ENCODE measurements at regions not wholly inside any gene's neighbourhood (a gene's known extent, or its start where the extent isn't known, plus 50 kb on each side); places are given as distances from the start of the nearest gene placed in this dataset.
A peak's percentile ranks its signal among the peaks of the same experiment; 100 is the strongest.

- no peak for TF ChIP-seq CTCF (IDR thresholded peaks at IDR 0.05)
- Mint-ChIP-seq H3K4me3 (no peak overlapping the region), H3K4me1 (peaks cover 22% of the 10 kb centered on the region), H3K9me3 (peaks cover 0 to 7% (median 3%) of the 10 kb centered on the region in 7 donors), H3K36me3 (no peaks in the 10 kb centered on the region), H3K27ac (no peak overlapping the region), H3K27me3 (ENCODE audit: low read depth in 3 of 3) (peaks cover 0 to 2% (median 2%) of the 10 kb centered on the region in 3 donors)
- no peak overlapping the region for H3K27ac ChIP-seq (ENCODE audit: low read depth in 1 of 2, low read length in 2 of 2)
- intact Hi-C loops (cut with micrococcal nuclease) = loop anchor here in 1 of 2 donors (10.0 kb wide), 1 partner anchor 304 kb away; no protein-coding TSS in a partner anchor
- 96% methylated on average over 3 of the region's 5 CpGs for WGBS (ENCODE audit: insufficient coverage)
- H3K79me2 ChIP-seq (ENCODE audit: insufficient read depth, low read length) = no peaks in the 10 kb centered on the region
- peaks cover 12 to 14% of the 10 kb centered on the region in 2 donors for H3K4me1 ChIP-seq (ENCODE audit: control insufficient read depth in 1 of 2, insufficient read depth in 2 of 2, low read length in 2 of 2)
- H3K27me3 ChIP-seq (ENCODE audit: control insufficient read depth in 2 of 2, insufficient read depth in 2 of 2, low read length in 2 of 2) = no peaks in the 10 kb centered on the region
- H3K36me3 ChIP-seq (replicated peaks in 1 of 2; ENCODE audit: control insufficient read depth in 1 of 2, insufficient read depth in 2 of 2, low read length in 2 of 2) = no peaks in the 10 kb centered on the region
- no peak overlapping the region for H3K4me2 ChIP-seq (replicated peaks; ENCODE audit: extremely low read depth, low read length, poor library complexity, severe bottlenecking)
- H2AFZ ChIP-seq (ENCODE audit: insufficient read depth, low read depth, low read length, poor library complexity, severe bottlenecking) = no peak overlapping the region
- DNase-seq = no peak
- peaks cover 0 to 2% of the 10 kb centered on the region in 2 donors for H3K9me3 ChIP-seq (replicated peaks in 1 of 2; ENCODE audit: control insufficient read depth in 1 of 2, insufficient read depth in 1 of 2, low read length in 2 of 2)
- no peak overlapping the region for H3K9ac ChIP-seq (ENCODE audit: insufficient read depth, low read length, poor library complexity, severe bottlenecking)
- H3K4me3 ChIP-seq (replicated peaks in 1 of 3; ENCODE audit: low read depth in 2 of 3, low read length in 3 of 3) = no peak overlapping the region
- H4K20me1 ChIP-seq (ENCODE audit: insufficient read depth, low read length) = no peaks in the 10 kb centered on the region
Measured at GRCh38 chr7:86930554-86931307, 128.7 kb downstream of the ELAPOR2 start.

DNA sequence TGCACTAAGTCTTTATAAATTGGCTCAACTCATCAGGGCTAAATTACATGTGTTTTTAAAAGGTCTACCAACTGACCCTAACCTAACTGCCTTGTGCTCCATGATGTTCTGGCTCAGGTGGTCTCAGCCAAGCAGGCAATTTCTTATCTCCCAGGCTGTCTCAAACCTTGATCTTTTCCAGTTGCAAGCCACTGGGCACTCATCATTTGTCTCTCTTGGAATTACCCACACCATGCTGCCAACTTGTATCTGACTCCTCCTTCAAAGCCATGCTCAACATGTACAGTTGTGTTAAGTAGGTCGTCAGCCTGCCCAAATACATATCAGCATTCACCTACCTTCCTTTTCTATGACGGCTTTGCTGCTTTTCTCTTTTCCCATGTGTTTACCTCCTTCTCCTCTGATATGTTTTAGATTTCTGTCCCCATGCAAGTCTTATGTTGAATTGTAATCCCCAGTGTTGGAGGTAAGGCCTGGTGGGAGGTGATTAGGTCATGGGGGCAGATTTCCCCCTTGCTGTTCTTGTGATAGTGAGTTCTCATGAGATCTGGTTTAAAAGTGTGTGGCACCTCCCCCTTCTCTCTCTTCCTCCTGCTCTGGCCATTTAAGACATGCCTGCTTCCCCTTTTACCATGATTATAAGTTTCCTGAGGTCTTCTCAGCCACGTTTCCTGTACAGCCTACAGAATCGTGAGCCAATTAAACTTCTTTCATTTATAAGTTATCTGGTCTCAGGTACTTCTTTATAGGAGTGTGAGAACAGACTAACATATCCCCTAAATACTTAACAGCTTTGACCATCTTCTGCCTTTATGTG is 130.0 kb downstream of the ELAPOR2 start:
- Histone ChIP-seq H3K27me3 (ENCODE audit: control insufficient read depth in 2 of 2, insufficient read depth in 2 of 2, low read length in 2 of 2) (no peaks in the 10 kb centered on the region), H3K79me2 (ENCODE audit: insufficient read depth, low read length) (no peaks in the 10 kb centered on the region), H3K27ac (ENCODE audit: low read depth in 1 of 2, low read length in 2 of 2) (no peak overlapping the region), H2AFZ (ENCODE audit: insufficient read depth, low read depth, low read length, poor library complexity, severe bottlenecking) (peak overlapping the region; percentile 32), H3K9me3 (replicated peaks in 1 of 2; ENCODE audit: control insufficient read depth in 1 of 2, insufficient read depth in 1 of 2, low read length in 2 of 2) (peaks cover 0 to 2% of the 10 kb centered on the region in 2 donors), H4K20me1 (ENCODE audit: insufficient read depth, low read length) (no peaks in the 10 kb centered on the region), H3K9ac (ENCODE audit: insufficient read depth, low read length, poor library complexity, severe bottlenecking) (no peak overlapping the region), H3K4me2 (replicated peaks; ENCODE audit: extremely low read depth, low read length, poor library complexity, severe bottlenecking) (no peak overlapping the region), H3K4me1 (ENCODE audit: control insufficient read depth in 1 of 2, insufficient read depth in 2 of 2, low read length in 2 of 2) (peaks cover 12 to 14% of the 10 kb centered on the region in 2 donors), H3K36me3 (replicated peaks in 1 of 2; ENCODE audit: control insufficient read depth in 1 of 2, insufficient read depth in 2 of 2, low read length in 2 of 2) (no peaks in the 10 kb centered on the region), H3K4me3 (replicated peaks in 1 of 3; ENCODE audit: low read depth in 2 of 3, low read length in 3 of 3) (no peak overlapping the region)
- H3K9me3 Mint-ChIP-seq = peaks cover 0 to 7% (median 3%) of the 10 kb centered on the region in 7 donors
- intact Hi-C loops (cut with micrococcal nuclease) = loop anchor here (5.0 to 10.0 kb wide), 2 partner anchors 305 to 308 kb away; no protein-coding TSS in a partner anchor
- TF ChIP-seq CTCF (IDR thresholded peaks at IDR 0.05) = no peak
- 100% methylated on average over 1 of the region's 4 CpGs for WGBS (ENCODE audit: insufficient coverage)
- peaks cover 0 to 2% (median 2%) of the 10 kb centered on the region in 3 donors for H3K27me3 Mint-ChIP-seq (ENCODE audit: low read depth in 3 of 3)
- H3K4me1 Mint-ChIP-seq = peaks cover 22% of the 10 kb centered on the region
- no peaks in the 10 kb centered on the region for H3K36me3 Mint-ChIP-seq
- H3K4me3 Mint-ChIP-seq = peak overlapping the region in 1 of 2 donors; percentile 5
- DNase-seq = peak in 2 of 3 donors; percentile 11 to 17
- peak overlapping the region in 2 of 7 donors; percentile 65 to 72 for H3K27ac Mint-ChIP-seq

Data from CD14-positive monocyte (primary cell).